Endothelial cell of umbilical vein (primary cell): ENCODE measurements at regions not wholly inside any gene's neighbourhood (a gene's known extent, or its start where the extent isn't known, plus 50 kb on each side); places are given as distances from the start of the nearest gene placed in this dataset.

Experiments used
- CTCF ChIP-seq, 2 donors: IDR thresholded peaks; 1 replicate in 1 of 2; 2 replicates in 1 of 2; pipeline ENCODE4 v1.5.1; 2011; ENCODE audit warnings: low read length in 2 of 2, mild to moderate bottlenecking in 2 of 2, moderate library complexity in 2 of 2, control low read depth in 1 of 2, inconsistent platforms in 1 of 2, low read depth in 1 of 2; ENCODE audit not compliant: insufficient read depth in 1 of 2; ENCODE audit errors: extremely low read depth in 1 of 2
- POLR2A ChIP-seq: IDR thresholded peaks from 2 replicates; pipeline ENCODE4 v1.6.1; 2012; ENCODE audit warnings: low read depth, mild to moderate bottlenecking, control low read depth, low read length

GRCh38 chr22:47822422-47822821 lies 1060.0 kb downstream of the TBC1D22A start:
- TF ChIP-seq CTCF (IDR thresholded peaks at IDR 0.05; ENCODE audit: extremely low read depth in 1 of 2, insufficient read depth in 1 of 2, low read depth in 1 of 2, low read length in 2 of 2), result no peak
- TF ChIP-seq POLR2A, result no peak
